ENCODE measurements at regions not wholly inside any gene's neighbourhood (a gene's known extent, or its start where the extent isn't known, plus 50 kb on each side); places are given as distances from the start of the nearest gene placed in this dataset.
"Not testable (repeated sequence)": the region's sequence is repeated elsewhere in the genome, so short reads cannot be mapped to it uniquely, and the experiment has no call there.

DNA sequence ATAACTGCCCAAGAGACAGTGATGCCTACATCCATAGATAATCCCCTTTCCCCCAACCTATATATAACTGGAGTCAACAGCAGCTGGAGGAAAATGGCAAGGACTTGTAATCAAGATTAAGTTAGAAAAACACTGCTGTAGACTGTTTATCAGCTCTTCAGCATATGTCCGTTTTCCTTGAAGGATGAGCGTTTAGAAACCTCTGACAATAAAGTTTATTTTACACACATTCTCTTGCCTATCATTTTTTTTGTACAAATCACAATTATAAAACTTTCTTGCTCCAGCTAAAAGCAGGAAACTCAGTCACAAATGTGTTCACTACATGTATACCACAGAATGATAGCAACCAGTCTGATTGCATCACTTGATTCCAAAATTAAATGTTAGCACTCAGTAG, 50.8 kb downstream of the PPIAL4G start:
- DNase-seq: not testable (repeated sequence)

DNA sequence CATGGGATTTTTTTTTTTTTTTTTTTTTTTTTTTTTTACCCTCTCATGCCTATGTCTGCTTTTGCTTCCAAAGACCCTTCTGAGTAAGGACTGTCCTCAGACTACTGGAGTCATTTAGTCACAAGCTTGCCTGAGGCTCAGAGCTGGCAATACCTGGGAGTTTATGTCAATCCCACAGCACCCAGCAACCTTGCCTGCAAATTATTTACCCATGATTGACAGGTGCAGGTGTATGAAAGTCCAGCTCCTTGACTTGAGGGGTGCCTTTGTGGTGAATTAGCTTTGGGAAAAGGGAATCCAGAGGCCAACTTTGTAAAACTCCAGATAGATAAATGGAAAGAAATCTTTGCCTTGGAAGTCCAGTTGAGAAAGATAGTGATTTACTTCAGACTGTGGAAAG, 53.2 kb downstream of the PPIAL4G start:
- DNase-seq: not testable (repeated sequence)

- DNase-seq: peak; percentile 29
These were observed 56.0 kb downstream of the PPIAL4G start for GRCh38 chr1:148426940-148427611.

DNA sequence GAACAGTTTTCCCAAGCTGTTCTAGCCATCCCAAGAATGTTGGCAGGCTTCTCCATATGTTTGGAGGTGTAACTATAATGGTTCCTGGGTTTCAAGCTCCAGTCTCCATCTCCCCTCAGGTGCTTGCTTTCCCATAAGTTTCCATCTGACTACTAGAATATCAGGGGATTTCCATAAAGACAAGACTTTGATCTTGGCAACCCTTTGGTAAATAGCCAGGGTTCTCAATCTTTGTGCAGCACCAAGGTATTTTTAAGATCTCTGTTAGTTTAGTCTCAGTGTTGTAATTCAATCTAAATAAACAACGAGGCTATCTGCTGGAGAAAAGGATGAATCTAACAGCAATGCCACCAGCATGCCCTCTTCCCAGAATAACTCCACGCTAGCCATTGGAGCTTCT, 56.7 kb downstream of the PPIAL4G start:
- DNase-seq: not testable (repeated sequence)

GRCh38 chr1:148424143-148425003, 58.7 kb downstream of the PPIAL4G start:
- DNase-seq: peak; percentile 14

DNA sequence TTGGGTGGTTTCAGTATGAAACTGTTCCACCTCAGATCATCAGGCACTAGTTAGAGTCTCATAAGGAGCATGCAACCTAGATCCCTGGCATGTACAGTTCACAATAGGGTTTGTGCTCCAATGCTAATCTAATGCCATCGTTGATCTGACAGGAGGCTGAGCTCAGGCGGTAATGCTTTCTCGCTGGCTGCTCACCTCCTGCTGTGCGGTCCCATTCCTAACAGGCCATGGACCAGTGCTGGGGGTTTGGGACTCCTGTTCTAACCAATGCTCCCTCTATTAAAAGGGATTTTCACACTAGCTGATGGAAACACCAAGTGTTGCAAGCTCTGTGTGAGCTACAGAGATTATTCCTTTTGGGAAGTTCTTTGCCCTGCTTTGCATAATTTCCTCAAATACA, 60.2 kb downstream of the PPIAL4G start:
- DNase-seq: not testable (repeated sequence)

GRCh38 chr1:148417241-148417640, 65.9 kb downstream of the PPIAL4G start:
- DNase-seq: not testable (repeated sequence)

GRCh38 chr1:148413385-148413784, 69.7 kb downstream of the PPIAL4G start:
- not testable (repeated sequence) for DNase-seq

GRCh38 chr1:148404786-148405568, 78.1 kb downstream of the PPIAL4G start:
- not testable (repeated sequence) for DNase-seq

DNA sequence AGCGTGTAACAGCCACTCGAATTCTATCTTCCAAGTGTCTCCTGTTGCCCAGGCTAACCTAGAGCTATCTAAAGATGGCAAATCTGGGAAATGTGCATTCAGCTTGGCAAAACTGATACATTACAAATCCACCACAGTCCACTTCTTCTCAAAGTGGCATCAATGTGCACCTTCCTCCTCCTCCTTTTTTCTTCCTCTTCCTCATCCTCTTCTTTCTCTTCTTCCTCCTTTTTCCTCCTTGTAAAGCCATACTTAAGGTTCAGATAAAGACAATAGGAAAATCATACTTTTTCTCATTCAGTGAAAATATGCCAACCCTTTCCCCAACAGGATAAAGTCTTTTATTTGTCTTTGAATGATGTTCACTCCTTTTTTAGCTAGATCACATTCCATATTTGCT, 79.2 kb downstream of the PPIAL4G start:
- DNase-seq: not testable (repeated sequence)

GRCh38 chr1:148403085-148403456, 80.0 kb downstream of the PPIAL4G start:
- DNase-seq: not testable (repeated sequence)

GRCh38 chr1:148402152-148403084, 80.7 kb downstream of the PPIAL4G start:
- DNase-seq: peak; percentile 88

GRCh38 chr1:148397516-148397915, 85.6 kb downstream of the PPIAL4G start:
- peak; percentile 67 for DNase-seq

DNA sequence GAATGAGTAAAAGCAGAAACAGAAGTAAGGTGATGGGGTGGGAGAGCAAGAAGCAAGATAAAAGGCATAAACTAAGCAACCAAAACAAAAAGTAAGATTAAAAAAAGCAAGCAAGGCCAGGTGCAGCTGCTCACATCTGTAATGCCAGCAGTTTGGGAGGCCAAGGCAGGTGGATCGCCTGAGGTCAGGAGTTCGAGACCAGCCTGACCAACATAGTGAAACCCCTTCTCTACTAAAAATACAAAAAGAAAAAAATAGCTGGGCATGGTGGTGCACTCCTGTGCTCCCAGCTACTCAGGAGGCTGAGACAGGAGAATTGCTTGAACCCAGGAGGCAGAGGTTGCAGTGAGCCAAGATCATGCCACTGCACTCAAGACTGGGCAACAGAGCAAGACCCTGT, 90.6 kb downstream of the PPIAL4G start:
- DNase-seq: not testable (repeated sequence)

DNA sequence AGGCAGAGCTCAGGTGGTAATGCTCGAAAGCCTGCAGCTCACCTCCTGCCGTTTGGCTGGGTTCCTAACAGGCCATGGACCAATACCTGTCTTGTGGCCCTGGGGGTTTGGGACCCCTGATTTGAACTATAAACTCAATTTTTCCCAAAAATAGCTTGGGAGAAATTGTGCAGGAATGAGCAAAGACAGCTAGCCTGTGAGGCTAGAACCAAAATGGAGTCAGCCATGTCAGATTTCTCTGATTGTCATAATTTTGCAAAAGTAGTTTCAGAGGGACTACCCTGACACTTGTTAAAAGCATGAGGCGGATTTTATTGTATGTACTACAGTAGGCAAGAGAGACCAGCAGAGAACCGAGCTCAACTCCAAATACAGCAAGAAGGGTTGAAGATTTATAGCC, 91.8 kb downstream of the PPIAL4G start:
- DNase-seq: not testable (repeated sequence)

- DNase-seq: no peak
These were observed 94.1 kb downstream of the PPIAL4G start for GRCh38 chr1:148389027-148389339.

- DNase-seq: peak; percentile 92
These were observed 94.7 kb downstream of the PPIAL4G start for GRCh38 chr1:148388260-148389026.

GRCh38 chr1:148387949-148388259, 95.2 kb downstream of the PPIAL4G start:
- not testable (repeated sequence) for DNase-seq

DNA sequence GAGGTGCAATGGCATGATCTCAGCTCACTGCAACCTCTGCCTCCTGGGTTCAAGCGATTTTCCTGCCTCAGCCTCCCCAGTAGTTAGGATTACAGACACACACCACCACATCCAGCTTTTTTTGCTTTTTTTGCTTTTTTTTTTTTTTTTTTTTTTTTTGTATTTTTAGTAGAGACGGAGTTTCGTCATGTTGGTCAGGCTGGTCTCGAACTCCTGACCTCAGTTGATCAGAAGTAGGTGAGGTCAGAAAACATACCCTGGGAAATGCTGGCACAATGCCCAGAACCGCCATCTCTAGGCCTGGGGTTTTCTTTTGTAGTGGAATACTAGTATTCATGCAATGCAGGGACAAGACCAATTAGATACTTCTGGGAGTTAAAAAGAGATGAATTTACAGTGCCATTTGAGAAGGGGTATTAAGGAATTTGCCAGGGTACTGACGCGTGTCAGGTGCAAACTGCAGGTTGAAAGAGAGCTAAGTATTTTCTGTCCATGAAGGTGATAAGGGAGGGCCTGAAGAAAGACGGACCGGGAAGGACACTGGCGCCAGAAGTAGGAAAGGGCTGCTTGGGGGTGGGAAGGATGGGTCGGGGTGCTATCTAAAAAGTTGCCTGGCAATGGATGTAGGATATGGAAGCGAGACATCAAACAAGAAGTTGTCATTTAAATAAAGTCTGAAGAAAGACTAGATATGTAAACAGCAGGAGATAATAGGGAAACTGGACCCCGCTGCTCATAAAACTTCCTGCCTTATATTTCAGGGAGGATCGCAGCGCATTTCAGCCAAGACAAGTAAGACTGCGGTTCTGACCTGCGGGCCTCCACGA, 95.8 kb downstream of the PPIAL4G start:
- not testable (repeated sequence) for DNase-seq

- no peak for DNase-seq
These were observed 96.5 kb downstream of the PPIAL4G start for GRCh38 chr1:148386617-148387016.

DNA sequence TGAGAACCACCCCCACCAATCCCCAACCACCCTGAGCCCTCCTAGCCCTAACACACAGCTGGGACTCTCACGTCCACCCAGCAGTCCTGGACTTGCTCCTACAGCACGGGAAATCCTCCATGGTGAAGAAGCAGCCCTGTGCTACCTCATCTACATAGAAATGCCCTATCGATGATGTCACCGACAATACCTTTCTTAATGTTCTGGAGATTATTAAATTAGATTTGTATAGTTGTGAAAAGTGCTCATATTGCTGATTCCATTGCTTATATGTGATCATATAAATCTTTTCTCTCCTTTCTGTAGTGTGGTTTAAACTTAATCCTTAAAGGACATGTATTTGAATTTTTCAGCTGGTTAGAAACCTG, 97.1 kb downstream of the PPIAL4G start:
- not testable (repeated sequence) for DNase-seq
